ENCODE measurements at regions not wholly inside any gene's neighbourhood (a gene's known extent, or its start where the extent isn't known, plus 50 kb on each side); places are given as distances from the start of the nearest gene placed in this dataset.
"Not testable (repeated sequence)": the region's sequence is repeated elsewhere in the genome, so short reads cannot be mapped to it uniquely, and the experiment has no call there.

GRCh38 chr1:188729039-188729438, 1748.6 kb downstream of the BRINP3 start:
- no peak for DNase-seq (ENCODE audit: low read depth in 3 of 3)

GRCh38 chr1:188735567-188735966, 1742.1 kb downstream of the BRINP3 start:
- DNase-seq (ENCODE audit: low read depth in 3 of 3) = no peak

GRCh38 chr1:188749275-188749674, 1728.4 kb downstream of the BRINP3 start:
- not testable (repeated sequence) for DNase-seq (ENCODE audit: low read depth in 3 of 3)

DNA sequence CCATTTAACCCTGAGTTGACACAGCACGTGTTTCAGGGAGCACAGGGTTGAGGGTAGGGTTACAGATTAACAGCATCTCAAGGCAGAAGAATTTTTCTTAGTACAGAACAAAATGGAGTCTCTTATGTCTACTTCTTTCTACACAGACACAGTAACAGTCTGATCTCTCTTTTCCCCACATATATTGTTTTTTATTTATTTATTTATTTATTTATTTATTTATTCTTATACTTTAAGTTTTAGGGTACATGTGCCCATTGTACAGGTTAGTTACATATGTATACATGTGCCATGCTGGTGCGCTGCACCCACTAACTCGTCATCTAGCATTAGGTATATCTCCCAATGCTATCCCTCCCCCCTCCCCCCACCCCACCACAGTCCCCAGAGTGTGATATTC, 1725.6 kb downstream of the BRINP3 start:
- not testable (repeated sequence) for DNase-seq (ENCODE audit: low read depth in 3 of 3)

- DNase-seq (ENCODE audit: low read depth in 3 of 3) = not testable (repeated sequence)
These were observed 1719.9 kb downstream of the BRINP3 start for GRCh38 chr1:188757747-188758146.

DNA sequence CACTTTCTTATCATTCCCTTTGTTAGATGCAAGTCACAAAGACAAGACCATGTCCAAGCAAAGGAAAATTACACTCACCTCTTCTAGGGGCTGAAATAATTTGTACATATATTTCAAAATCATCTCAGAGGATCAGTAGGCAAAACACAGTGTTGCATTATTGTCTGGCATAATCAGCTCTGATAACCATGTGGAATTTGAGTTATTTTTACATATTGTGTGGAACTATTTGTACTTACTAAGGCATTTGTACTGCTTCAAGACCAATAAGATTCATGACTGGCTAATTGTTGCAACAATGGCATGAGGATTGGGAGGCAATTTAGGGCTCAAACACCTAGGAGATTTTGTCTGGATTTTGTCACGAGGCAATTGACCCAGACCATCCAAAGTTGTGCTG, 1716.4 kb downstream of the BRINP3 start:
- no peak for DNase-seq (ENCODE audit: low read depth in 3 of 3)

GRCh38 chr1:188762166-188762743, 1715.4 kb downstream of the BRINP3 start:
- DNase-seq (ENCODE audit: low read depth in 3 of 3) = no peak

GRCh38 chr1:188763541-188763940, 1714.1 kb downstream of the BRINP3 start:
- no peak for DNase-seq (ENCODE audit: low read depth in 3 of 3)

DNA sequence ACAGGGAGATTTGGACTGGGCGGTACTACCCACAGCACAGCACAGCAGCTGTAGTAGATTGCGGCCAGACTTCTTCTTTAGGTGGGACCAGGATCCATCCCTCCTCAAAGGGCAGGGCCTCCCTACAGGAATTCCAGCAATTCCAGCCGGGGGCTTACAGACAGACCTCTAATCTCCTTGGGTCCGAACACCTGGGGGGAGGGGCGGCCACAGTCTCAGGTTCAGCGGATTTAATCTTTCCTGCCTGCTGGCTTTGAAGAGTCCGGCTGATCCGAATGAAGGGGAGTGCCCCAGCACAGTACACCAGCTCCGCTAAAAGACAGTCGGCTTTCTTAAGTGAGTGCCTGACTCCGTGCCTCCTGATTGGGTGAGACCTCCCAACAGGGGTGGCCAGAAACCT, 1708.5 kb downstream of the BRINP3 start:
- DNase-seq (ENCODE audit: low read depth in 3 of 3) = no peak

DNA sequence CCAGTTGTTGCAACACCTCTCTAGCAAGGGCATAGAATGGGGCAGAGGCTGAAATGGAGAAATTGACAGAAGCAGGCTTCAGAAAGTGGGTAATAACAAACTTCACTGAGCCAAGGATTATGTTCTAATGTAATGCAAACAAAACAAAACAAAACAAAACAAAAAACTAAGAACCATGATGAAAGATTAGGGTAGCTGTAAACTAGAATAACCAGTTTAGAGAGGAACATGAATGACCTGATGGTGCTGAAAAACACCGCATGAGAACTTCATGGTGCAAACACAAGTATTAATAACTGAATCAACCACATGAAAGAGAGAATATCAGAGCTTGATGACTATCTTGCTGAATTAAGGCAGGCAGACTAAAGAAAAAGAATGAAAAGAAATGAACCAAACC, 1707.7 kb downstream of the BRINP3 start:
- no peak for DNase-seq (ENCODE audit: low read depth in 3 of 3)

DNA sequence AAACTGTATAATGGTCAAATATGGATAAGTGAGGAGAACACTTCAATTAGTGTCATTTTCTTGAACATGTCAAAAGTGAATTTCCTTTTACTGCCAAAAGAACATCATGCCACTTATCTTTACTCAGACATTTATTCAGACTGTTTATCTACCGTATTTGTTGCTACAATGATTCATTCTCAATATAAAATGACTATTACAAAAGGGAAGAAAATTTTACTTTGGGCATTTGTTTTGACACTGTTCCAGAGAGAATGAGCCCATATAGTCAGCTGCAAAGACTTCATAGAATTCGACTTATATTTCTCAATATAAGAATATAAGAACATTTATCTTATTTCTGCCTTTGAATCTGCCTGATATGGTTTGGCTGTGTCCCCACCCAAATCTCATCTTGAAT, 1699.1 kb downstream of the BRINP3 start:
- DNase-seq (ENCODE audit: low read depth in 3 of 3) = no peak

DNA sequence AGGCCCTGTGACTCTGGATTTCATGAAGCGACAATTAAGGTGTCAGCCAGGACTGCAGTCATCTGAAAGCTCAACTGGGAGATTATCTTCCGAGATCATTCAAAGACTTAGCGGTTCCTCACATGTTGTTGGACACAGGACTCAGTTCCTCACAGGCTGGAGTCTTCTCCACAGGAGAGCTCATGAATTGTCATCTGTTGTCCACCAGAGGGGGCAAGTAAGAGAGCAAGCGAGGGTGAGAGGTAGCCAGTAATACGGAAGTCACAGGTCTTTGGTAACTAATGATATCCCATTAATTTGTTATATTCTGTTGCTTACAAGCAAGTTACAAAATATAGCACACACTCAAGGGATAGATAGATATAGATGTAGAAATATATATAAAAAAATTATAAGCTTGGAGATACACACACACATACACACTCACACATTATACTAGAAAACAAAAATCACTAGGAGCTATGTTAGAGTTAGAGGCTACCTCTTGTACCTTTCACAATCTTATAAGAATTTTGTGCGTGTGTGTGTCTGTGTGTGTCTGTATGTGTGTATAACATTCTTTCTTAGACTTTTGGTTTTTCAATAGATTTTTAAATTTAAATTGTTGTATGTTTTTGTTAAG, 1695.3 kb downstream of the BRINP3 start:
- no peak for DNase-seq (ENCODE audit: low read depth in 3 of 3)

- DNase-seq (ENCODE audit: low read depth in 3 of 3) = no peak
These were observed 1682.7 kb downstream of the BRINP3 start for GRCh38 chr1:188794969-188795368.

GRCh38 chr1:188812153-188812552, 1665.5 kb downstream of the BRINP3 start:
- DNase-seq (ENCODE audit: low read depth in 3 of 3) = not testable (repeated sequence)

DNA sequence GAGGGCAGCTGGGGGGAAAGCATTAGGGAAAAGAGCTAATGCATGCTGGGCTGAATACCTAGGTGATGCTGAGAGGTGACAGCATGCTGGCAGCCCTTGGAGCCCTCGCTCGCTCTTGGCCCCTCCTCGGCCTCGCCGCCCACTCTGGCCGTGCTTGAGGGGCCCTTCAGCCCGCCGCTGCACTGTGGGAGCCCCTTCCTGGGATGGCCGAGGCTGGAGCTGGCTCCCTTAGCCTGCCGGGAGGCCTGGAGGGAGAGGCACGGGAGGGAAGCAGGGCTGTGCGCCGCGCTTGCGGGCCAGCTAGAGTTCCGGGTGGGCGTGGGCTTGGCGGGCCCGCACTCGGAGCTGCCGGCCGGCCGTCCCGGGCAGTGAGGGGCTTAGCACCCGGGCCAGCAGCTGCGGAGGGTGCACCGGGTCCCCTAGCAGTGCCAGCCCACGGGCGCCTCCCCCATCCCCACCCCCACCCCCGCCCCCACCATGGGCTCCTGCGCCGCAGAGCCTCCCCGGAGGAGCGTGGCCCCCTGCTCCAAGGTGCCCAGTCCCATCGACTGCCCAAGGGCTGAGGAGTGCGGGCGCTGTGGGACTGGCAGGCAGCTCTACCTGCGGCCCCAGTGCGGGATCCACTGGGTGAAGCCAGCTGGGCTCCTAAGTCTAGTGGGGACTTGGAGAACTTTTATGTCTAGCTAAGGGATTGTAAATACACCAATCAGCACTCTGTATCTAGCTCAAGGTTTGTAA, 1664.7 kb downstream of the BRINP3 start:
- DNase-seq (ENCODE audit: low read depth in 3 of 3) = not testable (repeated sequence)

- no peak for DNase-seq (ENCODE audit: low read depth in 3 of 3)
These were observed 1659.8 kb downstream of the BRINP3 start for GRCh38 chr1:188817814-188818213.

GRCh38 chr1:188822248-188822647, 1655.4 kb downstream of the BRINP3 start:
- DNase-seq (ENCODE audit: low read depth in 3 of 3) = no peak

DNA sequence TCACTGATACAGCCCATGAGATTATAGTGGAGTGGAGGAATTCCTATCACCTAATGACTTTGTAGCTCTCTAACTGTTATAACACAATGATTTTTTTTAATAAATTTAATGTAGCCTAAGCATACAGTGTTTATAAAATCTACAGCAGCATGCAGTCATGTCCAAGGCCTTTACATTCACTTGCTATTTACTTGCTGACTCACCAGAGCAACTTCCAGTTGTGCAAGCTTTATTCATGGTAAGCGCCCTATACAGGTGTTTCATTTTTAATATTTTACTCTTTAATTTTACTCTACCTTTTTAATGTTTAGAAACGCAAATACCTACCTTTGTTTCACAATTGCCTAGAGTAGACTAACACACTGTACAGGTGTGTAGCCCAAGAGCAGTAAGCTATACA, 1652.2 kb downstream of the BRINP3 start:
- DNase-seq (ENCODE audit: low read depth in 3 of 3) = no peak

- DNase-seq (ENCODE audit: low read depth in 3 of 3) = no peak
These were observed 1650.9 kb downstream of the BRINP3 start for GRCh38 chr1:188826800-188827199.

DNA sequence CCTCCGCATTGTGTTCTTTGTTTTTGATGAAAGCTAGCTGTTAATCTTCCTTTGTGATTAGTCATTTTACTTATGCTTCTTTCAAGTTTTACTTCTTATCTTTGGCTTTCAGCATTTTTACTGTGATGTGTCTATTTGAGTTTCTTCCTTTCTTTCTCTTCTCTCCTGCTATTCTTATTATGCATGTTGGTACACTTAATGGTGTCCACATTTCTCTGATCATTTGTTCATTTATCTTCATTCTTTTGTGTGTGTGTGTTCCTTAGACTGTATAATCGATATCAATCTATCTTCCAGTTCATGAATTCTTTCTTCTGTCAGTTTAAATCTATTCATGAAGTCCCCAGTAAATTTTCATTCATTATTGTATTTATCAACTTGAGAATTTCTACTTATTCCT, 1650.3 kb downstream of the BRINP3 start:
- no peak for DNase-seq (ENCODE audit: low read depth in 3 of 3)

- not testable (repeated sequence) for DNase-seq (ENCODE audit: low read depth in 3 of 3)
These were observed 1636.5 kb downstream of the BRINP3 start for GRCh38 chr1:188841111-188841696.

- DNase-seq (ENCODE audit: low read depth in 3 of 3) = no peak
These were observed 1631.2 kb downstream of the BRINP3 start for GRCh38 chr1:188846468-188846867.

All from stimulated activated CD4-positive, alpha-beta T cell treated with anti-CD3 and anti-CD28 coated beads, TNF-alpha, amount 100 ng/mL, for 48 hours (primary cell).